Endothelial cell (in vitro differentiated cells): ENCODE measurements at regions not wholly inside any gene's neighbourhood (a gene's known extent, or its start where the extent isn't known, plus 50 kb on each side); places are given as distances from the start of the nearest gene placed in this dataset.

ENCODE experiments used
- DNase-seq: peaks from one replicate; pipeline ENCODE4 v3.0.0; 2021; ENCODE audit warnings: low spot score
- H3K27ac Mint-ChIP-seq: one replicate; pipeline ENCODE4 v1.8.0; 2021; ENCODE audit warnings: mixed read lengths, inconsistent platforms; ENCODE audit not compliant: unreplicated experiment
- H3K27me3 Mint-ChIP-seq: one replicate; pipeline ENCODE4 v1.8.0; 2021; ENCODE audit warnings: mild to moderate bottlenecking, moderate library complexity, mixed read lengths, inconsistent platforms; ENCODE audit not compliant: unreplicated experiment
- H3K36me3 Mint-ChIP-seq: one replicate; pipeline ENCODE4 v1.8.0; 2021; ENCODE audit warnings: mild to moderate bottlenecking, low read depth, mixed read lengths, inconsistent platforms; ENCODE audit not compliant: unreplicated experiment
- H3K4me1 Mint-ChIP-seq: one replicate; pipeline ENCODE4 v1.8.0; 2021; ENCODE audit warnings: mild to moderate bottlenecking, mixed read lengths, inconsistent platforms; ENCODE audit not compliant: unreplicated experiment
- H3K4me3 Mint-ChIP-seq: one replicate; pipeline ENCODE4 v1.8.0; 2021; ENCODE audit warnings: mild to moderate bottlenecking, mixed read lengths, inconsistent platforms; ENCODE audit not compliant: unreplicated experiment
- H3K9me3 Mint-ChIP-seq: one replicate; pipeline ENCODE4 v1.8.0; 2021; ENCODE audit warnings: mixed read lengths, inconsistent platforms; ENCODE audit not compliant: unreplicated experiment
- TF ChIP-seq, protein P1 (sequence below): fragments of 200-600 bp; sonication (generic); IDR thresholded peaks from one replicate; pipeline ENCODE4 v1.5.0; 2021; ENCODE audit warnings: antibody characterized with exemption; ENCODE audit not compliant: unreplicated experiment

- no peak for DNase-seq
- Mint-ChIP-seq H3K27me3 (no peaks in the 10 kb centered on the region), H3K9me3 (no peaks in the 10 kb centered on the region), H3K4me3 (no peak overlapping the region), H3K4me1 (peaks cover 41% of the 10 kb centered on the region), H3K27ac (peak overlapping the region; percentile 57), H3K36me3 (no peaks in the 10 kb centered on the region)
- TF ChIP-seq, protein P1, sequence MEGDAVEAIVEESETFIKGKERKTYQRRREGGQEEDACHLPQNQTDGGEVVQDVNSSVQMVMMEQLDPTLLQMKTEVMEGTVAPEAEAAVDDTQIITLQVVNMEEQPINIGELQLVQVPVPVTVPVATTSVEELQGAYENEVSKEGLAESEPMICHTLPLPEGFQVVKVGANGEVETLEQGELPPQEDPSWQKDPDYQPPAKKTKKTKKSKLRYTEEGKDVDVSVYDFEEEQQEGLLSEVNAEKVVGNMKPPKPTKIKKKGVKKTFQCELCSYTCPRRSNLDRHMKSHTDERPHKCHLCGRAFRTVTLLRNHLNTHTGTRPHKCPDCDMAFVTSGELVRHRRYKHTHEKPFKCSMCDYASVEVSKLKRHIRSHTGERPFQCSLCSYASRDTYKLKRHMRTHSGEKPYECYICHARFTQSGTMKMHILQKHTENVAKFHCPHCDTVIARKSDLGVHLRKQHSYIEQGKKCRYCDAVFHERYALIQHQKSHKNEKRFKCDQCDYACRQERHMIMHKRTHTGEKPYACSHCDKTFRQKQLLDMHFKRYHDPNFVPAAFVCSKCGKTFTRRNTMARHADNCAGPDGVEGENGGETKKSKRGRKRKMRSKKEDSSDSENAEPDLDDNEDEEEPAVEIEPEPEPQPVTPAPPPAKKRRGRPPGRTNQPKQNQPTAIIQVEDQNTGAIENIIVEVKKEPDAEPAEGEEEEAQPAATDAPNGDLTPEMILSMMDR = no peak
Measured at GRCh38 chr9:84152204-84152603, 171.6 kb downstream of the RMI1 start.

DNA sequence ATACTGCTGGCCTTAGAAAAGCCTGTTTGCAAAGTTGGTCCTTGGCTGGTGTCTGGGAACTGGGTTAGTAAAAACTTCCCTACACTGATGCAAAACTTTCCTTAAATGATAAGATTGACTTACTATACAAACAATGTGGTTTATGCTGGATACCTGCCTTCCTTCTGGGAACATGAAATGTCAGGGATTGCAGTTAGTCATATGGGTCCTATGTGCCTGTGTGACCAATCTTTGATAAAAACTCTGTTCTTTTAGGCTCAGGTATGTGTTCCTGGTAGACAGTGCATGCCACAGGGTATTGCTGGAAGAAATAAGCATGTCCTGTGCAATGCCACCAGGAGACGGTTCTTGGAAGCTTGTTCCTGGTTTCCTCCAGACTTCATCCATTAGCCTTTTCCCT, 173.3 kb downstream of the RMI1 start:
- no peaks in the 10 kb centered on the region for H3K27me3 Mint-ChIP-seq

DNA sequence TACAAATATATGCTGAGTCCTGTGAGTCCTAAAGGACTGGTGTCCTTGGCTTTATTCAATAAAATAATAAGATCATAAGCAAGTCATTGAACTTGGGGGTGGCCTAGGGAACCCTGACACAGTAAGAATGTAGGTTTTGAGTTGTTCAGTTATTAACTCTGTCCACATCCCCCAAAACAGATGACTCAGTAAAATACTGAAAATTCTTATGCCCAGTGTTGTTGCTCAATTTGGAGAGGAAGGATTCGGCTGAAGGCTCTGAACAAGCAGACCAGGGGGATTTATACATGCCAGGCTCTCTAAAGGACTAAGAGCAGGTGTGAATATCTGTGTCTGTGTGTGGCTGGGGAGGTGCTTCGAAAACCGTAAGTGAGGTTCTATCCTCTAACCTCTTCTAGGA, 173.7 kb downstream of the RMI1 start:
- Mint-ChIP-seq H3K9me3 (no peaks in the 10 kb centered on the region), H3K36me3 (no peaks in the 10 kb centered on the region), H3K4me1 (peaks cover 37% of the 10 kb centered on the region), H3K27me3 (no peaks in the 10 kb centered on the region), H3K4me3 (no peak overlapping the region), H3K27ac (no peak overlapping the region)
- DNase-seq = no peak
- TF ChIP-seq, protein P1 = no peak

More for the DNA sequence above, 173.3 kb downstream of the RMI1 start:
- H3K9me3 Mint-ChIP-seq = no peaks in the 10 kb centered on the region
- H3K36me3 Mint-ChIP-seq = no peaks in the 10 kb centered on the region
- TF ChIP-seq, protein P1 = no peak
- H3K27ac Mint-ChIP-seq = no peak overlapping the region
- no peak overlapping the region for H3K4me3 Mint-ChIP-seq
- H3K4me1 Mint-ChIP-seq = peaks cover 33% of the 10 kb centered on the region
- no peak for DNase-seq

DNA sequence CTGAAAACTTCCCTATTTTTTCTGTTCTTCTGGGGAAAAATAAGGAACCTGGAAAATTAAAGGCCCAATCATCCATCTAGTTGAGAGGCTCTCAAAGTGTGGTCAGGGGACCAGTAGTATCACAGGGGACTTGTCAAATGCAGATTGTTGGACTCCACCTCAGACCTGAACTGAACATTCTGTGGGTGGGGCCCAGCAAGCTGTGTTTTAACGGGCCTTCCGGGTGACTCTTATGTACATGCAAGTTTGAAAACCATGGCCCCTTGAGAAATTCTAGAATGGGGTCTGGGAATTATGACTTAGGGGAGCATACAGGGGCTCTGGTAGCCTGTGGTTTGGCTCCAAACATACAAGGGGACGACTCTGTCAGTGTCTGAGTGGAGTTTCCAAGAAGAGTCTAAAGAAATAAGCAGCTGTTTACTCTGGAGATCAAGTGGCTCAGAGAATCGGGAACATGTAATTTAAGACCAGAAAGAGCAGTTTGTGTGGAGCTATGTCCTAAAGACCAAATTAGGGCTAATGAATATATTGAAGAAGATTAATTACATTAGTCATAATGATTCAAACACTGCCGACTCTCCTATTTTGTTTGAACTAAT, 177.4 kb downstream of the SLC28A3 start:
- no peak overlapping the region for H3K27ac Mint-ChIP-seq
- peaks cover 18% of the 10 kb centered on the region for H3K4me1 Mint-ChIP-seq
- H3K4me3 Mint-ChIP-seq = no peak overlapping the region
- H3K9me3 Mint-ChIP-seq = no peaks in the 10 kb centered on the region
- no peak for DNase-seq
- H3K27me3 Mint-ChIP-seq = no peaks in the 10 kb centered on the region
- TF ChIP-seq, protein P1 = no peak
- H3K36me3 Mint-ChIP-seq = no peaks in the 10 kb centered on the region

DNA sequence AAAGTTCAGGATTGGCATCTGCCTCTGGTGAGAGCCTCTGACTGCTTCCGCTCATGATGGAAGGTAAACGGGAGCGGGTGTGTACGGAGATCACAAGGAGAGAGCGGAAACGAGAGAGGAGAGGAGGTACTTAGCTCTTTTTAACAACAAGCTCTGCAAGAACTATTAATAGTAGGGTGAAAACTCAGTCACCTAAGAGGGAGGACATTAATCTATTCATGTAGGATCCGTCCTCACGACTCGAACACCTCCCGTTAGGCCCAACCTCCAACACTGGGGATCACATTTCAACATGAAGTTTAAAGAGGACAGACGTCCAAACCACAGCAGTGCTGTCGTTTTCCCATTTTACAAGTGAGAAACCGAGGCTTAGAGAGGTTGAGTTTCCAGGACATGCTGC, 173.7 kb downstream of the SLC28A3 start:
- Mint-ChIP-seq H3K9me3 (no peaks in the 10 kb centered on the region), H3K27ac (no peak overlapping the region), H3K27me3 (peaks cover 3% of the 10 kb centered on the region), H3K4me3 (no peak overlapping the region), H3K36me3 (no peaks in the 10 kb centered on the region), H3K4me1 (peaks cover 5% of the 10 kb centered on the region)
- DNase-seq = no peak
- TF ChIP-seq, protein P1 = no peak
